ENCODE measurements at regions not wholly inside any gene's neighbourhood (a gene's known extent, or its start where the extent isn't known, plus 50 kb on each side); places are given as distances from the start of the nearest gene placed in this dataset.

DNA sequence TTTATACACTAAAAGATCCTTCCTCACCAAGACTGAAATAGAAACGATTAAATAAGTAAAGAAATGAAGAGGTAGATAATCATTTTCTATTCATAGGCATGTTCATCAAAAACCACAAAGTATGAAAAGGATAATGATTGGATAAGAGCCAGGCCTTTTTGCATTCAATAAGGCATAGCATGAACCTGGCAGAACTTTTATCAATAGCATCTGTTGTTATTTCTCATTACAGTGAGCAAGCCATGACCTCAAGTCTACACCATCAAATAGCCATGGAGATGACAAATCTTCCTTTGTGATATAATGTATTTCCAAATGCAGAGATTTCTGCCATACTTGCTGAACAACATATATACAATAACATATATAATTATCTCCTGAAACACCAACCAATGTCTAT lies 206.0 kb upstream of the SLC7A11 start:
- TF ChIP-seq TAF1 (IDR thresholded peaks at IDR 0.05; ENCODE audit: borderline replicate concordance, insufficient read depth, low read length) (no peak), POLR2AphosphoS5 (IDR thresholded peaks at IDR 0.05; ENCODE audit: low read depth, low read length) (no peak), FOXP2 (optimal IDR thresholded peaks at IDR 0.05; ENCODE audit: borderline replicate concordance, extremely low read depth, extremely low read length, insufficient read depth) (no peak), SIN3A (IDR thresholded peaks at IDR 0.05; ENCODE audit: borderline replicate concordance, insufficient read depth, low read length) (no peak)
- TF ChIP-seq, protein P1, sequence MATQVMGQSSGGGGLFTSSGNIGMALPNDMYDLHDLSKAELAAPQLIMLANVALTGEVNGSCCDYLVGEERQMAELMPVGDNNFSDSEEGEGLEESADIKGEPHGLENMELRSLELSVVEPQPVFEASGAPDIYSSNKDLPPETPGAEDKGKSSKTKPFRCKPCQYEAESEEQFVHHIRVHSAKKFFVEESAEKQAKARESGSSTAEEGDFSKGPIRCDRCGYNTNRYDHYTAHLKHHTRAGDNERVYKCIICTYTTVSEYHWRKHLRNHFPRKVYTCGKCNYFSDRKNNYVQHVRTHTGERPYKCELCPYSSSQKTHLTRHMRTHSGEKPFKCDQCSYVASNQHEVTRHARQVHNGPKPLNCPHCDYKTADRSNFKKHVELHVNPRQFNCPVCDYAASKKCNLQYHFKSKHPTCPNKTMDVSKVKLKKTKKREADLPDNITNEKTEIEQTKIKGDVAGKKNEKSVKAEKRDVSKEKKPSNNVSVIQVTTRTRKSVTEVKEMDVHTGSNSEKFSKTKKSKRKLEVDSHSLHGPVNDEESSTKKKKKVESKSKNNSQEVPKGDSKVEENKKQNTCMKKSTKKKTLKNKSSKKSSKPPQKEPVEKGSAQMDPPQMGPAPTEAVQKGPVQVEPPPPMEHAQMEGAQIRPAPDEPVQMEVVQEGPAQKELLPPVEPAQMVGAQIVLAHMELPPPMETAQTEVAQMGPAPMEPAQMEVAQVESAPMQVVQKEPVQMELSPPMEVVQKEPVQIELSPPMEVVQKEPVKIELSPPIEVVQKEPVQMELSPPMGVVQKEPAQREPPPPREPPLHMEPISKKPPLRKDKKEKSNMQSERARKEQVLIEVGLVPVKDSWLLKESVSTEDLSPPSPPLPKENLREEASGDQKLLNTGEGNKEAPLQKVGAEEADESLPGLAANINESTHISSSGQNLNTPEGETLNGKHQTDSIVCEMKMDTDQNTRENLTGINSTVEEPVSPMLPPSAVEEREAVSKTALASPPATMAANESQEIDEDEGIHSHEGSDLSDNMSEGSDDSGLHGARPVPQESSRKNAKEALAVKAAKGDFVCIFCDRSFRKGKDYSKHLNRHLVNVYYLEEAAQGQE (IDR thresholded peaks at IDR 0.05; ENCODE audit: insufficient read depth in 1 of 2, low read depth in 2 of 2, low read length in 2 of 2), result no peak

GRCh38 chr4:138446456-138446855 lies 204.3 kb upstream of the SLC7A11 start:
- TF ChIP-seq SIN3A (IDR thresholded peaks at IDR 0.05; ENCODE audit: borderline replicate concordance, insufficient read depth, low read length), result no peak
- TF ChIP-seq TAF1 (IDR thresholded peaks at IDR 0.05; ENCODE audit: borderline replicate concordance, insufficient read depth, low read length), result no peak
- TF ChIP-seq POLR2AphosphoS5 (IDR thresholded peaks at IDR 0.05; ENCODE audit: low read depth, low read length), result no peak
- no peak for TF ChIP-seq FOXP2 (optimal IDR thresholded peaks at IDR 0.05; ENCODE audit: borderline replicate concordance, extremely low read depth, extremely low read length, insufficient read depth)
- TF ChIP-seq, protein P1 (IDR thresholded peaks at IDR 0.05; ENCODE audit: insufficient read depth in 1 of 2, low read depth in 2 of 2, low read length in 2 of 2), result no peak

GRCh38 chr4:138445098-138445497 lies 202.9 kb upstream of the SLC7A11 start:
- TF ChIP-seq SIN3A (IDR thresholded peaks at IDR 0.05; ENCODE audit: borderline replicate concordance, insufficient read depth, low read length) (no peak), FOXP2 (optimal IDR thresholded peaks at IDR 0.05; ENCODE audit: borderline replicate concordance, extremely low read depth, extremely low read length, insufficient read depth) (no peak), TAF1 (IDR thresholded peaks at IDR 0.05; ENCODE audit: borderline replicate concordance, insufficient read depth, low read length) (no peak), POLR2AphosphoS5 (IDR thresholded peaks at IDR 0.05; ENCODE audit: low read depth, low read length) (no peak)
- TF ChIP-seq, protein P1 (IDR thresholded peaks at IDR 0.05; ENCODE audit: insufficient read depth in 1 of 2, low read depth in 2 of 2, low read length in 2 of 2), result no peak

DNA sequence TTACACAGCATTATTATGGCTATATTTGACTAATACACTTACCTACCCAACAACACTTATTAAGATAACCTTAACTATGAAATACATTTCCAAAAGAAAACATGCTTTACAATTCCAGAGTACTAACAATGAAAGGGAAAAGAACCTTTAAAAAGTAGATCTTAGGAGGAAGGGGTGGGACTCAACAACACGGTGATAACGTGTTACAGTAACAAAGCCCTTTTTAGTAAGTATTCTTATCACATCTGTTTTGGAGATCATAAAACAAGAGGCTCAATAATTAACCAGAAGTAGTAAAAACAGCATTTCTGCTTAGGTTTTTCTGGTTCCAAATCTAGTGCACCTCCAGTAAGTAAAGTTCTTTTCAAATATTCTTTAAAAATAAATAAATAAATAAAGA lies 202.1 kb upstream of the SLC7A11 start:
- TF ChIP-seq FOXP2 (optimal IDR thresholded peaks at IDR 0.05; ENCODE audit: borderline replicate concordance, extremely low read depth, extremely low read length, insufficient read depth), result no peak

- TF ChIP-seq POLR2AphosphoS5 (IDR thresholded peaks at IDR 0.05; ENCODE audit: low read depth, low read length), result no peak
- TF ChIP-seq, protein P1 (IDR thresholded peaks at IDR 0.05; ENCODE audit: insufficient read depth in 1 of 2, low read depth in 2 of 2, low read length in 2 of 2), result no peak
- TF ChIP-seq FOXP2 (optimal IDR thresholded peaks at IDR 0.05; ENCODE audit: borderline replicate concordance, extremely low read depth, extremely low read length, insufficient read depth), result no peak
- no peak for TF ChIP-seq SIN3A (IDR thresholded peaks at IDR 0.05; ENCODE audit: borderline replicate concordance, insufficient read depth, low read length)
- no peak for TF ChIP-seq TAF1 (IDR thresholded peaks at IDR 0.05; ENCODE audit: borderline replicate concordance, insufficient read depth, low read length)
These were observed 197.0 kb upstream of the SLC7A11 start for GRCh38 chr4:138439143-138439581.

Data from PFSK-1 (cell line).